ENCODE measurements at regions not wholly inside any gene's neighbourhood (a gene's known extent, or its start where the extent isn't known, plus 50 kb on each side); places are given as distances from the start of the nearest gene placed in this dataset.

GRCh38 chr12:92513231-92513730 lies 189.5 kb upstream of the PLEKHG7 start:
- no peak for TF ChIP-seq YY1 (IDR thresholded peaks at IDR 0.05; ENCODE audit: extremely low read depth, insufficient replicate concordance, low read depth, low read length)
- TF ChIP-seq POLR2A (IDR thresholded peaks at IDR 0.05; ENCODE audit: borderline replicate concordance, extremely low read depth, insufficient read depth, insufficient read length): no peak
- no peak for TF ChIP-seq POLR2AphosphoS5 (IDR thresholded peaks at IDR 0.05; ENCODE audit: low read depth, low read length)
- TF ChIP-seq CTCF (IDR thresholded peaks at IDR 0.05 in 2 of 3, conservative IDR thresholded peaks at IDR 0.05 in 1 of 3; ENCODE audit: borderline replicate concordance in 1 of 3, insufficient read depth in 1 of 3, low read depth in 2 of 3, low read length in 2 of 3): no peak
- no peak for TF ChIP-seq EGR1 (IDR thresholded peaks at IDR 0.05; ENCODE audit: low read depth)
- TF ChIP-seq REST (IDR thresholded peaks at IDR 0.05; ENCODE audit: low read depth): no peak
- TF ChIP-seq SIN3A (IDR thresholded peaks at IDR 0.05; ENCODE audit: low read depth): no peak
- no peak for TF ChIP-seq CEBPB (IDR thresholded peaks at IDR 0.05; ENCODE audit: low read depth)
- no peak for TF ChIP-seq FOSL1 (IDR thresholded peaks at IDR 0.05; ENCODE audit: low read depth)
- TF ChIP-seq MAX (IDR thresholded peaks at IDR 0.05): no peak
- TF ChIP-seq ZNF274 (IDR thresholded peaks at IDR 0.05; ENCODE audit: low read depth, low read length): no peak
- TF ChIP-seq ATF3 (IDR thresholded peaks at IDR 0.05): no peak
- TF ChIP-seq EZH2 (IDR thresholded peaks at IDR 0.05): no peak
- no peak for TF ChIP-seq SRF (IDR thresholded peaks at IDR 0.05; ENCODE audit: low read depth)

All from HCT116 (cell line).